ENCODE measurements at regions not wholly inside any gene's neighbourhood (a gene's known extent, or its start where the extent isn't known, plus 50 kb on each side); places are given as distances from the start of the nearest gene placed in this dataset.

DNA sequence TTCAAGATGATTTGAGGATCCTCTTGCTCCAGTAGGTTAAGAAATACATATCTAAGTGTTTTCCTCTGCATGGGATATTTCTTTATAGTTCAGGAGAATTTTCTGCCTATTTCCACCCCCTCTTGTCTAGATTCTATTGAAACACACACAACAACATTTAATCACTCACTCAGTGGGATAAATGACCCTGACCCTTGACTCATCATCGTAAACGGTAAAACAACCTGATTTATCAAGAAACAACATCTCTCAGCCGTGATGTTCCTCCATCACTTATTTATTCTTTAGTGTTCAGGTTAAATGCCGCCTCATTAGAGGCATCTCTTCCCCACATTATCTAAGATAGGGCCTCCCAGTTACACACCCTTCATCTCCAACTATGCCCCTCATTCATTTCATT, 208.7 kb upstream of the FMN2 start:
- TF ChIP-seq, protein P1, sequence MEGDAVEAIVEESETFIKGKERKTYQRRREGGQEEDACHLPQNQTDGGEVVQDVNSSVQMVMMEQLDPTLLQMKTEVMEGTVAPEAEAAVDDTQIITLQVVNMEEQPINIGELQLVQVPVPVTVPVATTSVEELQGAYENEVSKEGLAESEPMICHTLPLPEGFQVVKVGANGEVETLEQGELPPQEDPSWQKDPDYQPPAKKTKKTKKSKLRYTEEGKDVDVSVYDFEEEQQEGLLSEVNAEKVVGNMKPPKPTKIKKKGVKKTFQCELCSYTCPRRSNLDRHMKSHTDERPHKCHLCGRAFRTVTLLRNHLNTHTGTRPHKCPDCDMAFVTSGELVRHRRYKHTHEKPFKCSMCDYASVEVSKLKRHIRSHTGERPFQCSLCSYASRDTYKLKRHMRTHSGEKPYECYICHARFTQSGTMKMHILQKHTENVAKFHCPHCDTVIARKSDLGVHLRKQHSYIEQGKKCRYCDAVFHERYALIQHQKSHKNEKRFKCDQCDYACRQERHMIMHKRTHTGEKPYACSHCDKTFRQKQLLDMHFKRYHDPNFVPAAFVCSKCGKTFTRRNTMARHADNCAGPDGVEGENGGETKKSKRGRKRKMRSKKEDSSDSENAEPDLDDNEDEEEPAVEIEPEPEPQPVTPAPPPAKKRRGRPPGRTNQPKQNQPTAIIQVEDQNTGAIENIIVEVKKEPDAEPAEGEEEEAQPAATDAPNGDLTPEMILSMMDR (conservative IDR thresholded peaks at IDR 0.05), result no peak
- peak overlapping the region; percentile 22; the same call in 1 of the 2 replicates for H3K27ac ChIP-seq

DNA sequence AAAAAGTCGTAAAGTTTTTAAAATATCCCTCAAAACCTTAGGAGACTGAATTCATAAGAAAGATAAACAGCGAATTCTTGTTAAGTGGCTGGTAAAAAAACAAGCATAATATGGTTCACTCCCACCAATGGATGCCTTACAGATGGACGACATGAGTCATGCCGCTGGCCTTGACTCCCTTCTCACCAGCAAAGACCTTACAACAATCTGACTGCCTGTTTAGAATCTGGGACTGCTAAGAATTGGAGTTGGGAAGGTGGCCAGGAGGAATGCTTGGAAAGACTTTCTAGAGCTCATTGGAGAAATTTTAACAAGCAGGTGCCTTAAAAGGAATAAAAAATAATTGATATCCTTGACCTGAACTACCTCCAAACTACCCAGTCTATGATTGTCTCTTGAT, 206.9 kb upstream of the FMN2 start:
- TF ChIP-seq, protein P1 (conservative IDR thresholded peaks at IDR 0.05), result no peak
- peak overlapping the region; percentile 23; the same call in 1 of the 2 replicates for H3K27ac ChIP-seq

DNA sequence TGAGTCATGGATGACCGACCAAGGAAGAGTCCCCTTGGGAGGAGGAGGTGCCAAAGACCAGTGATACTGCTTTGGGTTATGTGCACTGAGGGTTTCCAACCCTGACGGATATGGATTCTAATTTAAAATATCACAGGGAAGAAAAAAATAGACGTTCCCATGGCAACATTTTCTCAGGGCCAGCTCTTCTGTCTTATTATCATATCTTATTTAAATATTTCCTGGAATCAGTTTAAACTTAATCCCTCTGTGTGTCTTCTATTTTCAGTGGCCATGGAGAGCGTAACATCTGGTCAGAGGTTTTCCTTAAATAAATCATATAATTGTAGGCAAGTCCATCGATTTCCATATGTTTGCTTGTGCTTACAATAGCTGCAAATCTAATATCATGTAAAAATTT, 205.4 kb upstream of the FMN2 start:
- TF ChIP-seq, protein P1 (conservative IDR thresholded peaks at IDR 0.05), result no peak
- H3K27ac ChIP-seq, result no peak overlapping the region

DNA sequence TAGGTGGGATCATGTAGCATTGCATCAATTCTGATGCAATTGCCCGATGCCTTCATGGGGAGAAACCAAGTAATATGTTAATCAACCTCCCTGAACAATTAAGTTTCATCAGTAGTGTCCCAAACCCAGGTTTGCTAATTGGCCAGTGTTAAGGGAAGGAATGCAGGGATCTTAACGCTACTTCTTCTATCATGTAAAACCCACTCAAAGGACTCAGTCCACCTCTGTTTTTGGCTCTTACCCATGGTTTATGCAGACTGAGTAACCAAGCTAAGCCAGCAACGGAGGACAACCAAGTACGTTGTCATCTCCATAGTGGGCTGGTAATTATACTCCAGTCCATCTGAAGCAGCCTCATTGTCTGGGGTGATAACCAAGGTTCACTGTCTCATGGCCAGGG, 203.0 kb upstream of the FMN2 start:
- H3K27ac ChIP-seq, result no peak overlapping the region
- TF ChIP-seq, protein P1 (conservative IDR thresholded peaks at IDR 0.05), result no peak

DNA sequence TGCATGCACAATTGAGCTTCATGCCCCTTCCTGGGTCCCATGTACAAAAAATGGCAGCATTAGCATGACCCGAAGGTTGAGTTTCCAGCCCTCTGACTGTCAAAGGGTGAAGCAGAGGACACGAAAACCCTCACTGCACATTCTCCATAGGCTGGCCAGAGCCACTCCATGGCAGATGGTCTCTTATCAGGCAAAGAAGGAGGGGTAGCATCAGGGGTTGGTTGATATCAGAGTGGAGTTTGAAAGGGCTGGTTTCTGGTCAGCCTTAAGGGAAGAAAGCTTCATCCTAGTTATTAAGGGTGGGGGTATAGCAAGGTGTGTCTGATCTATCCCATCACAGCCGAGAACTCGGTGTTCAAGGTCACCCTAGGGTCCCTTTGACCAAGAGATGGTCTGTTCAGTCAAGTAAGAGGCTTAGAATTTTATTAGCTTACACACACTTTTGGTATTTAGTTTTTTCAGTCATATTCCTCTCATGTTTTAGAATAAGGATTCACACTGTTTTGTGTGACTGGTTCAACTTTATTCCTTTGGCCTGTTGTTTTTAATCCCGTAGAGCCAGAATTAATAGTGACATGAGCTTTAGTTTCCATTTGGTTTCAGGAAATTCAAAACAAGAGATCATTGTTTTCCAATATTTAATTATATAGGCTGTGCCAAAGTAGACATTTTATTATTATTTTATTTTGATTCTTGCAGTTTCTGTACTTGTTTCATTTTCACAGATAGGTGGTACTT, 199.9 kb upstream of the FMN2 start:
- no peak overlapping the region for H3K27ac ChIP-seq
- TF ChIP-seq, protein P1 (conservative IDR thresholded peaks at IDR 0.05), result no peak

DNA sequence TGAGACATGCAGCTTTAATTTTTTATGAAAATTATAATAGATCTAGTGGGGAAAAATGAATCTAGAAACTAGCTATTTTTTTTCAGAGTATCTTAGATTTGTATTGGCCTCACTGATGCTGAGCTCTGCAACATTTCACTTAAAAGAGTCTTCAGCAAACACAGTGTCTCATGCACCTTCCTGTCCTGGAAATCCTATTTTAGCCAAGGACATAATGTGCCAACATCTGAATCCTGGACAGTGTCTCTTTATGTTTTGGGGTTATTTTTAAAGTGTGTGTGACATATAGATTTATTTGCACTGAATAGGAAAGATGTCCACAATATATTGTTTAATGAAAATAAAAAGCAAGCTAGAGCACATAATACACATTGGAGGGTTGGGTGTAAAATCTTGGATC, 199.1 kb upstream of the FMN2 start:
- no peak overlapping the region for H3K27ac ChIP-seq
- TF ChIP-seq, protein P1 (conservative IDR thresholded peaks at IDR 0.05), result no peak

DNA sequence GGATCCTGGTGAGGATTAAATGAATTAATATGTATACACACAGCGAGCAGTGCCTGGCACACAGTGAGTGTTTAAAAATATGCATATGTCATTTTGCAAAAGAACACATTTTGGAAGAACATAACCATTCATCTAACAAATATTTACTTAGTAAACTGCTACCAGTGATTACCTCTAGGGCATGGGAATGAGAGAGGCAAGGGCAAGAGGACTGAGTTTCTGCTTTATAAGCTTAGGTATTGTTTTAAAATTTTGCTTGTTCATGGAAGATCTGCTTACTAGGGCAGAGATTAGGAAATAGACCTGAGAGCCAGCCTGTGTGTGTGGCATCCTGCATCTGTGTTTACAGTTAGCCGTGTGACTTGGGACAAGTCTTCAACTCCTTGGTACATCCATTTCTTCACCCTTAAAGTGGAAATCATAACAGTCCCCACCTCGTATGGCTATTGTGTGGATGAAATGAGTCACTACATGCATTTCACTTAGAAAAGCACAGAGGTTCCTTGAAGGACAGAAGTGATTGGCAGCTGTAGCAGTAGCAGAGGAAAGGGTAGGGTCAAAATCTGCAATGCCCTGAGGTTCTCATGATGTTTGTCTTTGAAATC, 198.5 kb upstream of the FMN2 start:
- TF ChIP-seq, protein P1 (conservative IDR thresholded peaks at IDR 0.05), result no peak
- no peak overlapping the region for H3K27ac ChIP-seq
